Loucy (cell line): ENCODE measurements at regions not wholly inside any gene's neighbourhood (a gene's known extent, or its start where the extent isn't known, plus 50 kb on each side); places are given as distances from the start of the nearest gene placed in this dataset.

Source experiments
- CTCF ChIP-seq: fragments of 200-600 bp; sonication (generic); conservative IDR thresholded peaks from 2 replicates; pipeline ENCODE4 v1.5.1; 2014; ENCODE audit warnings: mild to moderate bottlenecking, antibody characterized with exemption, low read length
- EZH2phosphoT487 ChIP-seq: fragments of 200-600 bp; IDR thresholded peaks from 2 replicates; pipeline ENCODE4 v1.6.1; 2018; ENCODE audit warnings: antibody characterized with exemption, mild to moderate bottlenecking, moderate library complexity, borderline replicate concordance

- no peak for TF ChIP-seq EZH2phosphoT487
- no peak for TF ChIP-seq CTCF
Measured at GRCh38 chr3:182201456-182202168, 489.9 kb downstream of the SOX2 start.
